ENCODE measurements at regions not wholly inside any gene's neighbourhood (a gene's known extent, or its start where the extent isn't known, plus 50 kb on each side); places are given as distances from the start of the nearest gene placed in this dataset.

- TF ChIP-seq HDAC6 (IDR thresholded peaks at IDR 0.05; ENCODE audit: low read depth, low read length) (no peak), HDAC2 (IDR thresholded peaks at IDR 0.05; ENCODE audit: borderline replicate concordance in 1 of 2, low read depth in 2 of 2, low read length in 2 of 2) (no peak), FOSL1 (IDR thresholded peaks at IDR 0.05; ENCODE audit: insufficient read depth, low read depth, low read length) (no peak)
Observed at GRCh38 chr2:224241812-224242211, 160.1 kb downstream of the FAM124B start (continued).
